GM19372 (cell line): ENCODE measurements at regions not wholly inside any gene's neighbourhood (a gene's known extent, or its start where the extent isn't known, plus 50 kb on each side); places are given as distances from the start of the nearest gene placed in this dataset.
"Not testable (repeated sequence)": the region's sequence is repeated elsewhere in the genome, so short reads cannot be mapped to it uniquely, and the experiment has no call there.

Source experiments
- ATAC-seq: cut with Tn5 transposase; IDR thresholded peaks from one replicate; pipeline ENCODE4 v1.9.1; 2021; ENCODE audit warnings: mild to moderate bottlenecking, low read depth, moderate library complexity; ENCODE audit not compliant: unreplicated experiment

DNA sequence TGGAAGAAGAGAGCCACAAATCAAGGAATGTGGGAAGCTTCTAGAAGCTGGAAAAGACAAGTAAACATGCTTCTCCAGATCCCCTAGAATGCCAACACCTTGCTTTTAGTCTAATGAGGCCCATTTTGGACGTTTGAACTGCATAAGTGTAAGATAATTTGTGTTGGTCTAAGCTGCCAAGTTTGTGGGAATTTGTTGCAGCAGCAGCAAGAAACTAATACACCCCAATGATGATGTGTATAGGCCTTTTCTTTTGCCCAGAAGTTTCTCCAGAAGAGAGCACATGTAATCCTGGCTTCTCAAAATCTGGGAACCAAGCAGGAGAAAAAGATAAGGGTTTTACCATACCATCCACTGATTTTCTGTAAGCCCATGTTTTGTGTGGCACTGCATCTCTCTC lies 96.1 kb upstream of the DPT start:
- ATAC-seq, result no peak

DNA sequence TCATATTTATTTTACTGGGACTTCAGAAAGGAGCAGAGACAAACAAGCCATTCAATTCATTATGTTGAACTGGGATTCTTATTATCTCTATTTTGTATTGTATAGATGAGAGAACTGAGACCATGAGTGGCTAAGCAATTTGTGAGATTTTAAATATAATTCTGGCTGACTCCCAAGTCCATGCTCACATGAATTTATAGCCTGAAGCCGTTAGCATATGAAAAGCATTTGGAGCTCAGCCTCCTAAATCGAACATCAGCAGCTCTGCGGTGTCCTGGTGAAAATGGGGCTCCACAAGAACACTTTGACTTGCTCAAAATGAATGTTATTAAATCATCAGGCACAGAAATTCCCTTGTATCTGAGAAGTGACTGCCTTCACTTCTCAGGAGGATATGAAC lies 96.8 kb upstream of the DPT start:
- no peak for ATAC-seq

DNA sequence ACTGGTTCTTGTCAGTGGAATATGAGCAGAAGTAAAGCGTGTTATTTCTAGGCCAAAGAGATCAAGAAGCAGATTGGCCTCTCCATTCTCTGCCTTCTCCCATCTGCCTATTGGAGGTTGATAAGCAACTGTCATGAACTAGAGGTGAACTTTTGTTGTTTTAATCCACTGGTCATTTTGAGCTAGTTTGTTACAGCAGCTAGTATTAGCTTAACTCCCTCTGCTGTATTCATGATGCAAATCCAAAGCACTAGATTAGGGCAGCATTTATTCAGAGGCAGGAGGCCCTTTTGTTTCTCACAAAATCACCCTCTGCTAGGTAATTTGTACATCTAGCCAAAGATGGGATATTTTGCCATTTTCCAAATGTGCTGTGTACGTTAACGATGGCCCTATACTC lies 97.3 kb upstream of the DPT start:
- no peak for ATAC-seq

DNA sequence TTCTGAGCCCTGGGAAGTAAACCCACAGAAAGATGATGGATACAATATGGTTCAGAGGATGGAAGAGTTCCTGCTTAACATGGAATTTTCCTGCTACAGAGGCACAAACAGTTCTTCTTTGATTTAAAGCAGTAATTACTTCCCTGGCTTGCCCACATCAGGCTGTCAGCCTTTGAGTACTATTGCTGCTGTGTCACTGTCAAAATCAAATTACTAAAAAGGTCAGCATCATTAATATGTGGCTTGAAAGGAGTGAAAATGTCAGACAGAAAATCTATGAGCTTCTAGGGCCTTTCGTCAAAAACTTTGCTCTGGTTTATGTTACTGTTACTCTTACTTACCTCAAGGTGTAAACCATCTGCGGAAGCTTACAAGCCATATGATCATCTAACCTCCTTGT lies 98.6 kb upstream of the DPT start:
- no peak for ATAC-seq

- ATAC-seq, result no peak
Measured at GRCh38 chr1:168829876-168830275, 100.9 kb upstream of the DPT start.

DNA sequence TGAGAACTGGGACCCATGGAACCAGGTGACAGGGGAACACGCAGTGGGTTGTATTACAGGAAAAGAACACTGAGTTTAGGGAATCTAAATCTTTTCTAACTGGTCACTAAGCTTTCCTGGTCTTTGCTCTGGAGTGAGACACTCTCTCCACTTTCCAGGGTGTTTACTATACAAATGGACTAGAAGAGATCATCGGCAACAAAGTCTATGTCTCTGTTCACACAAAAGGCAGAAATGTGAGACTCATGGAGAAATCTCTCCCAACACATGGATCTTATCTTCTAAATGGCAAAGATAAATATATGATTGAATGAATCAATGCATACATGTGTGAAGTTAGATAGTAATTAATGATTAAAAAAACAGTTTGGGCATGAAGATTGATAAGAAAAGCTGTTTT lies 101.6 kb upstream of the DPT start:
- ATAC-seq, result no peak

DNA sequence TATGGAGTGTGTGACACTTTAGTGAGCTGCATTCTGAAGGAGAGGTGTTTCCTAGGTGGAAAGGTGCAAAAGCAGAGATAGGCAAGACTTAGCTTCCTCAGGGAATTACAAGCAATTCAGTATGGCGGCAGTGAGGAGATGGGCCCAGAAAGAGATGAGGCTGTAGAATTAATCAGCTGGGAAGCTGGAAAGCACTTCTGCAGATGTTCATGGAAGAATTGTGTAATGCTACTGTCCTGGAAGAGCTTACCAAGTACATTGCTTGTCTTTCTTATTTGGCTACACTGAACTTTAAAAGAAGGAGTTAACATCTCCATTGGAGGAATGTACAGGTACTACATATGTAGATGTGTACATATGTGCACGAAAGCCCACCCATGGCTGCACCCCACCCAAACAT lies 103.7 kb upstream of the DPT start:
- ATAC-seq, result no peak

DNA sequence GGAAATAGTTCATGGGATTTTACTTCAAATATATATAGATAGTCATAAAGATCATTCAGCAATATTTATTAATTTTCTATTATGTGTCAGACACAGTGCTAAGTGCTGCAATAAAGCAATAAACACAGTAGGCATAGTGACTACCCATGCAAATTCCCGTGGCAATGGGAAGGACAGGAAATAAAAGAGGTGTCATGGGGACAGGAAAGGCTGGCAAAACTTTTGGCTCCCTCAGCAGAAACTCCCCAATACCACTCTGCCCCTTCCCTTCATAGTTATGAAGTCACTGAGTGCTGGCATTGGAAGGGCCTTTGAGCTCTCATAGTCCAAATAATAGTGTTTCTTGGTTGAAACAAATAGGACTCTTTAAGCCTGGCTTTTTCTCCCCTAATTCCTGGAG lies 104.4 kb upstream of the DPT start:
- no peak for ATAC-seq

- no peak for ATAC-seq
Measured at GRCh38 chr1:168833801-168834224, 104.8 kb upstream of the DPT start.

- no peak for ATAC-seq
Measured at GRCh38 chr1:168834225-168834872, 105.3 kb upstream of the DPT start.

- no peak for ATAC-seq
Measured at GRCh38 chr1:168835176-168835575, 106.2 kb upstream of the DPT start.

DNA sequence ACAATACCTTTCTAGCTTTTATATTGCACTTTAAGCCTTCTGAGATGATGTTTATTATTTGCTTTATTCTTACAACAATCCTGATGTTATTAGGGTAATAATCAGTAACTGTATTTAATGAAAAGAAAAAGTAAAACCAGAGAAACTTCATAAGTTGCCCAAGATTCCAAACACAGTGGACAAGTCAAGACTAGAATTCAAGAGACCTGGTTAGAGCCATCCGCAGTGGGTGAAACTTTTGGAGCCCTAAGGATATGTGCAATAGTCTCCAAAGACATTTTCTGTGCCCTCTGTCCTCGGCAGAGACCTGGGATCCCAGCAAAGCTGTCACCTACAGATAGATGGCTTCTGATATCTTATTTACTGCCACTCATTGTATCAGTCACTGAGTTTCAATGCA lies 106.8 kb upstream of the DPT start:
- no peak for ATAC-seq

- no peak for ATAC-seq
Measured at GRCh38 chr1:168836469-168836868, 107.5 kb upstream of the DPT start.

- ATAC-seq, result not testable (repeated sequence)
Measured at GRCh38 chr1:168837230-168837629, 108.2 kb upstream of the DPT start.

- no peak for ATAC-seq
Measured at GRCh38 chr1:168842306-168842705, 113.3 kb upstream of the DPT start.

DNA sequence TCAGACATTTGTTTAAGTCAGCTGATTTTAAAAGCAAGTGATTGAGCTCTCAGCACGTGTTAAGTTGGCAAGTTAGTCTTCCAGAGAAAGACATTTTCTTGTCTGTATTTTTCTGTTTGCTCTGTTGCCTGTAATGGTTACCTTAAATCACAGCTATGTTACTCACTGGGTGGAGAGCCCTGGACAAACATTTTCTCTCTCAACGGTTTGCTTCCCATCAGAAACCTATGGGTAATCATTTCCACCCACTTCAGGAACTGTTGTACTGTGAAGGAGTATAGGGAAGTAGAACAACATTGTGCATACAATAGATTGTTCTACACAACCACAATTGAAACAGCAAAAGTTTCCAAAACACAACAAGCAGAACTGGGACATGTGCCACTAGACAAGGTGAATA lies 113.9 kb upstream of the DPT start:
- ATAC-seq, result no peak

DNA sequence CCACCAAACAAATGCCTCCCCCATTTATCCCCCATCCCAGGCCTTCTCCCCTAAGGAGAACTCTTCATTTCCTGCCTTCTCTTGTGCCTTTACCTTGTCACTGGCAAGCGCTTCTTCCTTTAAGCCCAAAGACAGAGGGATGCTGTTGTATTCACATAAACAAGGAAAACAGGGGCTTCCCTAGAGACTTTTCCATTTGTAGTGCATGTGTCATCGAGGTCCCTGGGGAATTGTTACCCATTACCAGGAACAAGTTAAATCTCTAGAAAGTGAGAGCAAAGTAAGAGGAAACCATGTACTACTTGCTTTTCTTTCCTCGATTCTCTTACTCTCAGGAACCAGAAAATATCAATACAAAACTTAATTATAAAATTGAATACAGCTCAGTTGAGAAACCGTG lies 114.4 kb upstream of the DPT start:
- ATAC-seq, result no peak

DNA sequence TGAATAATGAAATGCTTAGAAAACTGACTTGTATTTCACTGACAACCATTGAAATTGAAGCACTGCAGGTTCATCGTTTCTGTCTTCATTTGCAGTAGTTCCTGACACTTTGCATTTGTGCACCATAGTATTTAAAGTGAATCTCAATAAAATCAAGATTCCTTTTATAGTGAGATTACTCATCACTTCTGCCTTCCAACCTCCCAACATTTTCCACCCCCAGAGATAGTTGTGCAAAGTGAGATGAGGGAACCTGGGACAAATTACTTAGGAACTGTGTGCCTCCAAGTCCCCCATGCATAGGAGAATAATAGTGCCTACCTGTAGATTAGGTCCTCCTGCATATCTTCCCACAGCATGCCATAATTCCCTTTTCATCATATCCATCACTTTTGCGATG lies 114.9 kb upstream of the DPT start:
- no peak for ATAC-seq

- no peak for ATAC-seq
Measured at GRCh38 chr1:168845140-168845539, 116.1 kb upstream of the DPT start.

GRCh38 chr1:168848051-168848450 lies 119.0 kb upstream of the DPT start:
- ATAC-seq, result no peak

DNA sequence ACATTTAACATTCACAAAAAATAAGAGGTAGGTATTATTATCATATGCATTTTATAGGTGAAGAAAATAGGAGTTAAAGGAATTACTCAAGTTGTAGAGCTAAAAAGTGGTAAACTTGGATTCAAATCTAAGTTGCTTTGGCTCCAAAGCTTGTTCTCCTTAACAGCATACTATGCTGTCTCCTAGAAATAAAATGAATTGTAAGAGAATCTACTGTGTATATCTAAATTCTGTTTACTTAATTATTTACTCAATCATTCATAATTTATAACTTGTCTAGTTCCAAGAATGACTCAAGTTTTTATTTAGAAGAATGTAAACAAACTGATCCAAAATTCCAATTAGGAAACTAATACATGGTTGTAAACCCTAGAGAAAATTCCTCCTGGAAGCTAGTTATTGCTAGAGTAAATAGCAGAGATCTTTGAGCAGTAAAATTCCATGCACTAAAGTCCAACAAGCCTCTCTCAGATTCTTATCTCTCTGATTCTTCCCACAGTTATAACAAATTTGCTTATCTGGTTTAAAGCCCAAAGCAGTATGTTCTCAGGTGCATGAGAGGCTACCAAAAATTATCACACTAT lies 132.5 kb upstream of the DPT start:
- no peak for ATAC-seq

DNA sequence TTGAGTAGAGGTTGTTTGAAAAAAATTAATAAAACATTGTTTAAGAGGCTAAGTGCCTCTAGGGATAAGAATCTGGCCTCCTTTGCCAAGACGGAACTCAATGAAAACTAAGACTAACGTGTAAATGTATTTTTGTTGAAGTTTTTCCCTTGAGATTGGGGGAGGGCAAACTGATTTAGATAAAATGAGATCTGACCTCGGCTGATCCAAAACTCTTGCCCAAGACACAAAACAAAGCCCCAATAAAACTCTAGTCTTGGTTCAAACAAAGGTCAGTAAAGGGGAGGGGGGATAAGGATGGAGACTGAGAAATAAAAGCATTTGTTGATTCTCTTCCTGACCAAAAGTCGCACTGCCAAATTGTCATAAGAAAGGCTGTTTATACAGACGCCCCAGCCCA lies 134.8 kb upstream of the DPT start:
- no peak for ATAC-seq

- no peak for ATAC-seq
Measured at GRCh38 chr1:168864266-168864665, 135.3 kb upstream of the DPT start.
